ENCODE measurements at regions not wholly inside any gene's neighbourhood (a gene's known extent, or its start where the extent isn't known, plus 50 kb on each side); places are given as distances from the start of the nearest gene placed in this dataset.

- TF ChIP-seq CTCF (IDR thresholded peaks at IDR 0.05) = no peak
- no peak for TF ChIP-seq POLR2AphosphoS5 (IDR thresholded peaks at IDR 0.05; ENCODE audit: low read depth, low read length)
- TF ChIP-seq REST (IDR thresholded peaks at IDR 0.05; ENCODE audit: insufficient read depth in 1 of 2, low read depth in 2 of 2, low read length in 1 of 2) = no peak
- no peak for TF ChIP-seq SIN3A (IDR thresholded peaks at IDR 0.05; ENCODE audit: borderline replicate concordance, insufficient read depth, low read depth, low read length)
- no peak for TF ChIP-seq TCF7L2 (IDR thresholded peaks at IDR 0.05; ENCODE audit: low read depth, low read length)
These were observed 558.9 kb upstream of the LRFN5 start for GRCh38 chr14:41047763-41048162.

Measured in Panc1 (cell line).